HG03469 (cell line): ENCODE measurements at regions not wholly inside any gene's neighbourhood (a gene's known extent, or its start where the extent isn't known, plus 50 kb on each side); places are given as distances from the start of the nearest gene placed in this dataset.

Source experiments
- ATAC-seq: cut with Tn5 transposase; IDR thresholded peaks from one replicate; pipeline ENCODE4 v1.9.1; 2021; ENCODE audit warnings: mild to moderate bottlenecking, moderate library complexity, moderate number of reproducible peaks; ENCODE audit not compliant: unreplicated experiment

- ATAC-seq = no peak
Observed at GRCh38 chr3:159852821-159853505, 135.7 kb upstream of the IL12A start.

DNA sequence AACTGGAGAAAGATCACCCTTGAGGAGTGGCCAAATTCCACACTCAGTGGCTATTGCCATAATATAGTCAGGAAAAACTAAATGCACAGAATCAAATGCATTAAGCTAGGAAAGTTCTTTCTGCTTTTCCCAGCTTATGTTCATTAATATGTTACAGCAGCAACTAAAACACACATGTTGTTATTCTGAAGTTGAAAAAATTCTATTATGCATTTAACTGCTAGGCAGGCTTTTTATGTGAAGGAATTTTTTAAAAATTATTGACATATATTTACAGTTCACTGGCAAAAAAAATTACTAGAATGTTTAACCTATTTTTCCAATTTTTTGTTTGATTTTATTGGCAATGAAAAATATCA lies 135.2 kb upstream of the IL12A start:
- ATAC-seq = no peak

- no peak for ATAC-seq
Observed at GRCh38 chr3:159854500-159855124, 134.0 kb upstream of the IL12A start.

DNA sequence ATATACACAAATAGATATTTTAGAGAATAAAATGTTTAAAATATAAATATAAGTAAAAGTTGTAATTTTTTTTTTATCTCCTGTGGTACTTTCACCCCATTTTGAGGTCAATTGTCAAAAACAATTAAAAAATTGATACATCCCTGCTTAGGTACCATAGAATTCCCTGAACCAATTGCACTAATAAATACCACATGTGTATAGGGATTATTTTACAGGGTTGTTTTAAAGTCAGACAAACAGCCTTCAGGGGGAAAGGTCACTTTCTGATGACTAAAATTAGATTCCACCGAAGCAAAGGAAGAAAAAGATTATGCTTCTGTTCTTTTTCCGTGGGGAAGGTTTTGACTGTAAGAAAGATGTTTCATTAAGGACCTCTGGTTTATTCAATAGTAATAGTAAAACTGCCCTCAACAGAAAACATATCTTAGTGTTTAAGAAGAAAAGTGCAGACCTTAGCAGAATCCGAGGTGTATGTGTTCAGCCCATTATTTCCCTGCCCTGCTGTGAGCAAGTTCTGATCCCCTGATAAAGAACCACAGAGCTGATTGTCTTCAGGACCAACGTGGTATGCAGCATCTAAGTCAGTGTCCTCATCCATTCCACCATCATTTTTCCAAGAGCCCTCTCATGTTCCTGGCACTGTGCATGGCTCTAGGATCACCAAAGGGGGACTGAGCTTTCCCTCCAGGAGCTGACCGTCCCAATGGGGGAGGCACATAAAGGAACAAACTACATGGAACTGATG lies 132.9 kb upstream of the IL12A start:
- no peak for ATAC-seq

DNA sequence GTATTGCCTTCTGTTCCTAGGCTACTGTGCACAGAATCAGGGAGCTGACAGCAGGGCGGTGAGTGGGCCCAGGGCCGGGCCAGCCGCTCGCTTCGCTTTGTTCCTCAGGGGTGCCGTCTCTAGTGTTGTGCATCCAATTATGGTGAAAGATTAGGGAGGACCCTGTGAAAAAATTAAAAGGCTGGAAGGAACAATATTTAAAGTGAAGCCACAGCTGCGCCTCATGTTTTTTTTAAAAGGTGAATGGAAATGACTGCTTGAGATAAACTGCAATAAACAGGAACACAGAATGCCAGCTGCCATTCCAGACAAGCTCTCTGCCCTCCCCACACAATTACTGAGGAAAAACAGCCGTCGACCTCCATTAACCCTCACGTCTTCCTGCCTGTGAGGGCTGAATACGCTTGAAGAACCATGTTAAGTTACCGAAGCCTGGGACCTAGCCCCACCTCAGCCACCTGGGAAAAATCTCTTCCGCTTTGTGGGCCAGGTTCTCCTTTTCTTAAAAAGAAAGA lies 132.0 kb upstream of the IL12A start:
- ATAC-seq = no peak

- ATAC-seq = no peak
Observed at GRCh38 chr3:159857840-159858239, 130.8 kb upstream of the IL12A start.

GRCh38 chr3:159858650-159859049 lies 130.0 kb upstream of the IL12A start:
- no peak for ATAC-seq

DNA sequence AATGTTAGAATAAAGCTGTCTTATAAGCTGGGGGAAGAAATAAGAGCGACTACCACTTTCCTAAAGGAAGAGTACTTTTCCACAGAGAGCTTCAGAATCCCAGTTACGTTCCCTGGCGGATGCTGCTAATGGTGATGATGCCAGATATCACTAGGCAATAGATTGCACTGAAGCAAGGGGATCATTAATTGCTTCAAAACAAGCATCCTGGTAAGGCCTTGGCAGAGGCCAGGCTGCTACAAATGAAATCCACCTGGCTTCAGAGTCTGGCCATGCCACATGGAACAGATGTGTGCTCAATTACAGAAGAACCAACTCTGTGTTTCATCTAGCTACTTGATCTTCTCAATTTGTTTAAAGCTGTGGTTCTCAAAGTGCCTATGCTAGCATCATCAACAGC lies 129.2 kb upstream of the IL12A start:
- no peak for ATAC-seq

- no peak for ATAC-seq
Observed at GRCh38 chr3:159859836-159860235, 128.8 kb upstream of the IL12A start.

DNA sequence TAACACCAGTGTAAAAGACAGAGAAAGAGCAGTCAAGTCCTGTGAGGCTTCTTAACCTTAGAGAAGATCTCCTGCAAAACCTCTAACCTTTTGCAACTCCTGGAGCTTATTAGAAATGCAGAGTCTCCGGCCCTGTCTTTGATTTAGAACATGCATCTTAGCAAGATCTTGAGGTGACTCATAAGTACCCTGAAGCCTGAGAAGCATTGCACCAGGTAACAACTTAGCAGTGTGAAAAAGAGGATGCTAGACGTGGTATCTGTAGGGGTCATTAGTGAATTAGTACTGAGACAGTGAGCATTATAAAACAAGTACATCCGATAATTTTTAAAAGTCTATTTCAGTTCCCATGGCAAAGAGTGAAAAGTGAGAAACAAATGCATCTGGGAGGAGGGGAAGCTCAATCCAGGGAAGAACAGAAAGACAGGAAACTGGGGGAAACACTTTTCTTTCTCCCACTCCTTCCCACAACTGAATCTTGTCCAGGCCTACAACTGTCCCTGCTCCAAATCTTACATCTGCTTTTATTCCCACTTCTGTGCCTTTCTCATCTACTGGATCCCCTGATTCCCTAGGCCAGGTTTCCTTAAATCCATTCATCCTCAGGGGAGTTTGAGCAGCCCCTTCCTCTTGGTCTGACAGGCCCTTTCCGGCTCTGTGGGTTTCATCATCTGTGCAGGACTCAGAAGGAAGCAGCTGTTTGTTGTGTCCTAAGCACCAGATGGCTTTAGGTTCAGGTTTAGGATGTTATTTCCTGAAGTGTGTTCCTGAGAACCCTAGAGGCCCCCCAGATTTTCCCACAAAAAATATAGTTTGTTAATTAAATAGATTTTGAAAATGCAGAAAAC lies 128.1 kb upstream of the IL12A start:
- no peak for ATAC-seq

- ATAC-seq = peak; percentile 65
Observed at GRCh38 chr3:159861369-159861987, 127.2 kb upstream of the IL12A start.

DNA sequence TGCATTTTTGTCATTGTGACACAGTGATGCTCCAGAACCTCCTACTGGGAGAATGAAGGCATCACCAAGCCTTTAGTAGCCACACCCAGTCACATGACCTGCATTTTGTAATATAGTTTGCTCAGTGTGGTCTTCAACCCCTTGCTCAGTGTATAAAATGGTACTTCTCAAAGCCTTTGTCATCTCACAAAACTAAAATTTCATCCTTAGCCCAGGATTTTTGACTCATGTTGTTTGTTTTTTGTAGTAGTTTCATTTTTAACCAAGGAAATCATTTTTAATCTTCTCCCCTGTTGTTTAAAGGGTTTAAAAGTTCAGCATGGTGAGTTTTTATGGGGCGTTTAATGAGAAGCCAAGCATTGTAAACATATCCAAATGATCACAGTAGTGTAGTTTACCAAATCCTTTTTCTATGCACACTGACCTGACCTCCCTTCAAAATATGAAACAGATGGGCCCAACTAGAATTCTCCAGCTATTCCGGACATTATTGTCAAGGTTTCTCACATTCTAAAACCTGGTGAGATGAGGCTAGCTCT lies 123.5 kb upstream of the IL12A start:
- ATAC-seq = no peak

GRCh38 chr3:159866201-159866746 lies 122.4 kb upstream of the IL12A start:
- ATAC-seq = no peak

DNA sequence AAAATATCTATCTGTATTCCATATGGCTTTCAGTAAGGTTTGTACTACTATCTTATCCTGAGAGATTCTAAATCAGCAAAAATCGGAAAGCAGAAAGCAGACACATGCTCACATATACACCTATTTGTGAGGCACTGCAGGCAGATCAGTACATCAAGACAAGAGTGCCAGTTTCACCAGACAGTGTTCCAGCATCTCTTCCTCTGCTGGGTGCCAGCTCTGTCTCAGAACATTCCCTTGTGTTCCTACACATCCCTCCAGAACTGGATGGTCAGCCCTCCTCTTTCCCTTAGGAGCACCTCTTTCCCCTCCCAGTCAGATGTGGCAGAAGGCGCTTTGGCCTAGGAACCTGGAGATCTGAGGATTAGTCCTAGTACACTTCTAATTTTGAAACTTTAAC lies 121.3 kb upstream of the IL12A start:
- no peak for ATAC-seq

DNA sequence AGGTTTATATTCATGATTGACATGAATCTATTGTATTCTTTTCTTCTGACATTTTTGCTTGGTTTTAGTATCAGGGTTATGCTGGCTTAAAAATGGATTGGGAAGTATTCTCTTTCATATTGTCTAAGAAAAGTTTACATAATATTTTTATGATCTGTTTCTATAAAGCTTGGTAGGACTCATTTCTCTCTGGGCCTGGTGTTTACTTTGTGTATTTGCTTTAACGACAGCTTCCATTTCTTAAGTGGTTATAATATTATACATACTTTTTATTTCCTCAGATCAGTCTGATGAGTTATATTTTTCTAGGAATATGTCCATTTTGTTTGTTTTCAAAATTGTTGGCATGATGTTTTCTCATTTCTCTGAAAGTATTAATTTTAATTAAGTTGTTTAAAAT lies 117.9 kb upstream of the IL12A start:
- ATAC-seq = no peak

- ATAC-seq = no peak
Observed at GRCh38 chr3:159872374-159873109, 116.1 kb upstream of the IL12A start.

DNA sequence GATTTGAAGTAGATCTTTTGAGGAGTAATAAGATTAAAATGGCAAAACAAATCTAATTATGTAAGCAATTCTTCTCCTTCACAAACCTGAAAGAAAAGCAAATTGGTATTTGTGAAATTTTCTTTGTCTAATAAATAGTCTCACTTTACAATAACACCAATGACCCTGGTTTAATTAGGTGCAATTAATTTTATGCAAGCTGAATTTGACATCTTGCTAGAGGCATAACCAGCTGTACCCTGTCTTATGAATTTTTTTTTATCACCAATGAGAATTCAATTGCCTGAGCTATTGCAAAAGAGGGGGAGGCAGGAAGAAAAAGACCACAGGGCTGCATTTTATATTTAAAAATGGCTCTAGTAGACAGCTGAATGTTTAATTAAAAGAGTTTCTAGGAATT lies 113.5 kb upstream of the IL12A start:
- ATAC-seq = no peak

DNA sequence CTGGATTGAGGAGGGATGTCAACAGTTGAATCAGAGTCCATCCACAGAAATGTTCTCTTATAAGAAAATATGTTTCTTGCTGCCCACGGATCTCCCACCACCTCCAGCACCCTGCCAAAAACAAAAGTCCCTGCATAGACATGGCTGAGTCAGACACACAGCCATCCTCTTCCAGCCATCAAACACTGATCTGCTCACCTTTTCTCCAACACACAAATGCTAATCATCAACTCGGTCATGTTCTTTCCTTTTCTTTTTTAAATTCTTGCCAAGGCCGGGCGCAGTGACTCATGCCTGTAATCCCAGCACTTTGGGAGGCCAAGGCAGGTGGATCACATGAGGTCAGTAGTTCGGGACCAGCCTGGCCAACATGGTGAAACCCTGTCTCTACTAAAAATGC lies 110.7 kb upstream of the IL12A start:
- no peak for ATAC-seq

DNA sequence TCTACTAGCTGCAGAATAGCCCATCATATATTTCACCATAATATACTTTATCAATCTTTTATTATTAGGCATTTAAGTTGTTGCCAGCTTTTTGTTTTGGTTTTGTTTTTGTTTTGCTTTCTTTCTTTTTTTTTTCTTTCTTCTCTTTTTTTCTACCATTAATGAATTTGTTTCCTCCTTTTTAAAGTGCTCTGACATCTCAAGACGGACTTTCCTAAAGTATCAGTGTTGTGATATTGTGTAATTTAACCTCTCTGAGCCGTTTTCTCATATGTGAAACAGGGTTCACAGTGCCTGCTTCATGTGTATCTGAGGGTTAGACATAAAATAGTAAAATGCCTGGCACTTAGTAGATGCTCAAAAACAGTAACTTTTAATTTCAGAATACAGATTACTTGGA lies 109.5 kb upstream of the IL12A start:
- ATAC-seq = no peak
